ENCODE measurements at regions not wholly inside any gene's neighbourhood (a gene's known extent, or its start where the extent isn't known, plus 50 kb on each side); places are given as distances from the start of the nearest gene placed in this dataset.

GRCh38 chr7:26495569-26495968 is 203.9 kb downstream of the SNX10 start:
- TF ChIP-seq CTCF (IDR thresholded peaks at IDR 0.05; ENCODE audit: low read depth, low read length, missing control alignments): no peak
- H3K36me3 ChIP-seq (replicated peaks): no peaks in the 10 kb centered on the region
- no peaks in the 10 kb centered on the region for H3K27me3 ChIP-seq (replicated peaks)
- in situ Hi-C loops (cut with HindIII; ENCODE audit: low pct_ligation_motif_present, low sequenced_read_pairs): no loop called here
- no peak overlapping the region for H3K27ac ChIP-seq
- DNase-seq: no peak
- no peak overlapping the region for H3K4me3 ChIP-seq (ENCODE audit: low read depth, low read length)

GRCh38 chr7:26497801-26498596 is 206.3 kb downstream of the SNX10 start:
- no peak for TF ChIP-seq CTCF (IDR thresholded peaks at IDR 0.05; ENCODE audit: low read depth, low read length, missing control alignments)
- Histone ChIP-seq H3K4me3 (ENCODE audit: low read depth, low read length) (no peak overlapping the region), H3K36me3 (replicated peaks) (no peaks in the 10 kb centered on the region), H3K27me3 (replicated peaks) (no peaks in the 10 kb centered on the region), H3K27ac (no peak overlapping the region)
- DNase-seq: no peak
- in situ Hi-C loops (cut with HindIII; ENCODE audit: low pct_ligation_motif_present, low sequenced_read_pairs): no loop called here

- in situ Hi-C loops (cut with HindIII; ENCODE audit: low pct_ligation_motif_present, low sequenced_read_pairs): no loop called here
- DNase-seq: no peak
- no peak overlapping the region for H3K4me3 ChIP-seq (ENCODE audit: low read depth, low read length)
- H3K36me3 ChIP-seq (replicated peaks): no peaks in the 10 kb centered on the region
- no peaks in the 10 kb centered on the region for H3K27me3 ChIP-seq (replicated peaks)
- H3K27ac ChIP-seq: no peak overlapping the region
- TF ChIP-seq CTCF (IDR thresholded peaks at IDR 0.05; ENCODE audit: low read depth, low read length, missing control alignments): no peak
These were observed 207.7 kb downstream of the SNX10 start for GRCh38 chr7:26499315-26499897.

GRCh38 chr7:26500749-26501352 is 209.2 kb downstream of the SNX10 start:
- peak; percentile 1 for DNase-seq
- no peak overlapping the region for H3K27ac ChIP-seq
- no peaks in the 10 kb centered on the region for H3K36me3 ChIP-seq (replicated peaks)
- H3K27me3 ChIP-seq (replicated peaks): no peaks in the 10 kb centered on the region
- H3K4me3 ChIP-seq (ENCODE audit: low read depth, low read length): no peak overlapping the region
- in situ Hi-C loops (cut with HindIII; ENCODE audit: low pct_ligation_motif_present, low sequenced_read_pairs): no loop called here
- peak; percentile 57 for TF ChIP-seq CTCF (IDR thresholded peaks at IDR 0.05; ENCODE audit: low read depth, low read length, missing control alignments)

- Histone ChIP-seq H3K27ac (no peak overlapping the region), H3K4me3 (ENCODE audit: low read depth, low read length) (no peak overlapping the region), H3K27me3 (replicated peaks) (no peaks in the 10 kb centered on the region), H3K36me3 (replicated peaks) (no peaks in the 10 kb centered on the region)
- TF ChIP-seq CTCF (IDR thresholded peaks at IDR 0.05; ENCODE audit: low read depth, low read length, missing control alignments): no peak
- in situ Hi-C loops (cut with HindIII; ENCODE audit: low pct_ligation_motif_present, low sequenced_read_pairs): no loop called here
- DNase-seq: no peak
These were observed 212.9 kb downstream of the SNX10 start for GRCh38 chr7:26504411-26505120.
